Mesendoderm (in vitro differentiated cells): ENCODE measurements at regions not wholly inside any gene's neighbourhood (a gene's known extent, or its start where the extent isn't known, plus 50 kb on each side); places are given as distances from the start of the nearest gene placed in this dataset.

ENCODE experiments used
- DNase-seq: peaks from one replicate; pipeline ENCODE4 v3.0.0; 2013
- H2AK5ac ChIP-seq: 2 replicates; pipeline ENCODE4 v1.6.1; 2013; ENCODE audit warnings: low read length, inconsistent platforms
- H2BK120ac ChIP-seq: 2 replicates; pipeline ENCODE4 v1.6.1; 2013; ENCODE audit warnings: low read depth, mild to moderate bottlenecking, low read length, moderate library complexity, mixed read lengths
- H2BK15ac ChIP-seq: replicated peaks from 2 replicates; pipeline ENCODE4 v1.6.1; 2013; ENCODE audit warnings: low read depth, mild to moderate bottlenecking, moderate library complexity
- H2BK5ac ChIP-seq: 2 replicates; pipeline ENCODE4 v1.6.1; 2013; ENCODE audit warnings: low read length, inconsistent platforms
- H3K18ac ChIP-seq: 2 replicates; pipeline ENCODE4 v1.6.1; 2013; ENCODE audit warnings: mild to moderate bottlenecking, low read length, mixed read lengths
- H3K23ac ChIP-seq: one replicate; pipeline ENCODE4 v1.6.1; 2013; ENCODE audit warnings: low read length
- H3K27ac ChIP-seq: 2 replicates; pipeline ENCODE4 v1.5.1; 2013; ENCODE audit warnings: low read depth, mild to moderate bottlenecking, inconsistent platforms, low read length, moderate library complexity
- H3K27me3 ChIP-seq: 2 replicates; pipeline ENCODE4 v1.6.1; 2013; ENCODE audit warnings: low read length, control low read depth, mild to moderate bottlenecking, inconsistent platforms; ENCODE audit not compliant: insufficient read depth, poor library complexity
- H3K36me3 ChIP-seq: 2 replicates; pipeline ENCODE4 v1.6.1; 2013; ENCODE audit warnings: low read length, inconsistent platforms; ENCODE audit not compliant: control insufficient read depth, insufficient read depth
- H3K4ac ChIP-seq: one replicate; pipeline ENCODE4 v1.6.1; 2013; ENCODE audit warnings: low read depth, mild to moderate bottlenecking, low read length, moderate library complexity
- H3K4me1 ChIP-seq: 2 replicates; pipeline ENCODE4 v1.6.1; 2013; ENCODE audit warnings: low read depth, low read length, inconsistent platforms; ENCODE audit not compliant: control insufficient read depth
- H3K4me2 ChIP-seq: 2 replicates; pipeline ENCODE4 v1.6.1; 2013; ENCODE audit warnings: low read length
- H3K4me3 ChIP-seq: 2 replicates; pipeline ENCODE4 v1.5.1; 2013; ENCODE audit warnings: mild to moderate bottlenecking, low read length
- H3K56ac ChIP-seq: one replicate; pipeline ENCODE4 v1.6.1; 2013; ENCODE audit warnings: low read length
- H3K79me1 ChIP-seq: 2 replicates; pipeline ENCODE4 v1.6.1; 2013; ENCODE audit warnings: low read length, inconsistent platforms
- H3K79me2 ChIP-seq: 2 replicates; pipeline ENCODE4 v1.6.1; 2013; ENCODE audit warnings: mild to moderate bottlenecking, low read length; ENCODE audit not compliant: control insufficient read depth, insufficient read depth
- H3K9ac ChIP-seq: 2 replicates; pipeline ENCODE4 v1.6.1; 2013; ENCODE audit warnings: low read length, inconsistent platforms
- H4K5ac ChIP-seq: one replicate; pipeline ENCODE4 v1.6.1; 2013; ENCODE audit warnings: low read length
- H4K8ac ChIP-seq: one replicate; pipeline ENCODE4 v1.6.1; 2013; ENCODE audit warnings: low read depth, mild to moderate bottlenecking, control low read depth, low read length, moderate library complexity
- WGBS: extraction: QIAGEN DNeasy Blood & Tissue Kit; methylation state at CpG from one replicate; pipeline ENCODE4 v1.1.7; 2013; ENCODE audit warnings: low lambda C conversion rate, missing lambda C conversion rate; ENCODE audit not compliant: insufficient coverage; ENCODE audit errors: extremely low coverage; 5-methylcytosine and 5-hydroxymethylcytosine counted together

DNA sequence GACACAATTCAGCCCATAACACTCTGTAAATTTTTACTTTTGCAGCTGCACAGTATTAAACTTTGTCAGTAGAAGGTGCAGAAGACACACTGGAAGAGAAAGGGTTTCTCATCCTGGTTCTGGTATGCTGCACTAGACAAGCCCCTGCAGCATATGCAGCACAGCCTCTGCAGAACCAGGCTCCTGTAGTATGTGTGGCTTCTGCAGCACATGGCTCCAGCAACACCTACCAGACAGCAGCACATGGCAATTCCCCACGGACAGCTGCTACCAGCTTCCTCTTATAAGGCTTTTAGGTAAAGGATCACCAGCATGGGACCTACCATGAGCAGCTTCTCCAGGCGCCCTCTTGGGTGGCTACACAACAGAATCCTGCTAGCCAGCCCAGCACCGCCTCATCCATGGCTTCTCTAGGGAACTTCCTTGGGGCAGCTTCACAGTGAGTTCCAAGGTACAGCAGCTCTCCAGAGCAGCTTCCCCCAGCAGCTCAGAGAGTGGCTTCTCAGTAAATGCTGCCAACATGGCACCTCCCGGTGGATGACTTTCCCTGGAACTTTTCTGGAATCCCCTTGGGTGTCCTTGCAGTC lies 534.4 kb upstream of the CXADR start:
- H2BK120ac ChIP-seq: no peak overlapping the region
- no peaks in the 10 kb centered on the region for H3K4me1 ChIP-seq
- H3K18ac ChIP-seq: no peak overlapping the region
- H3K4me3 ChIP-seq: no peak overlapping the region
- no peak overlapping the region for H3K4ac ChIP-seq
- no peaks in the 10 kb centered on the region for H3K27me3 ChIP-seq
- H4K8ac ChIP-seq: no peak overlapping the region
- no CpG with 5 or more reads among the region's 4 CpGs for WGBS
- no peak overlapping the region for H2BK5ac ChIP-seq
- H3K27ac ChIP-seq: no peak overlapping the region
- H3K56ac ChIP-seq: no peak overlapping the region
- H2AK5ac ChIP-seq: no peak overlapping the region
- H3K9ac ChIP-seq: no peak overlapping the region
- H3K4me2 ChIP-seq: no peak overlapping the region
- H2BK15ac ChIP-seq: no peak overlapping the region
- H3K79me2 ChIP-seq: no peaks in the 10 kb centered on the region
- H3K23ac ChIP-seq: no peak overlapping the region
- no peak for DNase-seq
- H3K36me3 ChIP-seq: no peaks in the 10 kb centered on the region
- H3K79me1 ChIP-seq: no peaks in the 10 kb centered on the region
- H4K5ac ChIP-seq: no peak overlapping the region

DNA sequence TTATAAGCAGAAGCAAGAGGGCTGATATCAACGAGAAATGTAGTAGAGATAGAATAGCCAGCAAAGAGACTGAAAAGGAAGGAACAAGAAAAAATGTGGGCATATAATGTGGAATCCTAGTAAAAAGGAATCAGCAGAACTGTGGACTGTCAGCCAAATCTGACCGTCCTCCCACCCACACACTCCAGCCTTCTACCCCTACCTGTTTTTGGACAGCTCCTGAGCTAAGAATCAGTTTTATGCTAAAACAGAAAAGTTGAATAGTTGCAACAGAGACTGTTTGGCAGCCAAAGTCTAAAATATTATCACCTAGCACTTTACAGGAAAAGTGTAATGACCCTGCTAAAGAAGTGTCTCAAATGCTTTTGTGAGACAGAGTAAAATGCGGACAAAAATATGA lies 533.3 kb upstream of the CXADR start:
- WGBS: no CpG with 5 or more reads among the region's 3 CpGs
- H3K27me3 ChIP-seq: no peaks in the 10 kb centered on the region
- no peak overlapping the region for H3K56ac ChIP-seq
- H2AK5ac ChIP-seq: no peak overlapping the region
- no peak overlapping the region for H3K4me2 ChIP-seq
- H3K36me3 ChIP-seq: no peaks in the 10 kb centered on the region
- no peak overlapping the region for H4K8ac ChIP-seq
- no peak overlapping the region for H3K18ac ChIP-seq
- H2BK15ac ChIP-seq: no peak overlapping the region
- H4K5ac ChIP-seq: no peak overlapping the region
- H3K4ac ChIP-seq: no peak overlapping the region
- no peaks in the 10 kb centered on the region for H3K79me1 ChIP-seq
- H3K27ac ChIP-seq: no peak overlapping the region
- no peak for DNase-seq
- H2BK120ac ChIP-seq: no peak overlapping the region
- no peaks in the 10 kb centered on the region for H3K4me1 ChIP-seq
- H2BK5ac ChIP-seq: no peak overlapping the region
- no peaks in the 10 kb centered on the region for H3K79me2 ChIP-seq
- H3K23ac ChIP-seq: no peak overlapping the region
- no peak overlapping the region for H3K4me3 ChIP-seq
- H3K9ac ChIP-seq: no peak overlapping the region

DNA sequence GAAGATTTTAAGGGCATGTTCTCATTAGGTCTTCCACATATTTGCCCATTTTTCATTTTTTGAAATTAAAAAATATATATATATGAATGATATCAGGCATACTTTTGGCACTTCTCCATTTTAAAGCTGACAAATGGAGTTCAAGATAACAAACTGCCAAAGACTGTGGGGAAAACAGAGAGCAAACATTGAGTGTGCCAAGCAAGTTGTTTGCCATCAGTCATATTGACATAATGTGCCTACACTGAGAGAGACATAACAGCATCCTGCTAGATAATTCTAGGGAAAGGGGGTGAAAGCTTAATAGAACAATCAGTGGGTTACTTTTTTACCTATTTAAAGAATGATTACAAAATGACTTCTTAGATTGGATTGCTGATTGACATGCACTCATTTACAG lies 529.4 kb upstream of the CXADR start:
- H3K9ac ChIP-seq: no peak overlapping the region
- H3K56ac ChIP-seq: no peak overlapping the region
- no peak for DNase-seq
- H3K4me1 ChIP-seq: no peaks in the 10 kb centered on the region
- no peak overlapping the region for H3K4me2 ChIP-seq
- H2AK5ac ChIP-seq: no peak overlapping the region
- H3K27ac ChIP-seq: no peak overlapping the region
- H3K23ac ChIP-seq: no peak overlapping the region
- H3K79me2 ChIP-seq: no peaks in the 10 kb centered on the region
- no peak overlapping the region for H3K4ac ChIP-seq
- H3K79me1 ChIP-seq: no peaks in the 10 kb centered on the region
- H3K27me3 ChIP-seq: no peaks in the 10 kb centered on the region
- H2BK5ac ChIP-seq: no peak overlapping the region
- H3K18ac ChIP-seq: no peak overlapping the region
- H3K4me3 ChIP-seq: no peak overlapping the region
- no peak overlapping the region for H4K5ac ChIP-seq
- no peak overlapping the region for H2BK120ac ChIP-seq
- no peak overlapping the region for H2BK15ac ChIP-seq
- H3K36me3 ChIP-seq: no peaks in the 10 kb centered on the region
- H4K8ac ChIP-seq: no peak overlapping the region

DNA sequence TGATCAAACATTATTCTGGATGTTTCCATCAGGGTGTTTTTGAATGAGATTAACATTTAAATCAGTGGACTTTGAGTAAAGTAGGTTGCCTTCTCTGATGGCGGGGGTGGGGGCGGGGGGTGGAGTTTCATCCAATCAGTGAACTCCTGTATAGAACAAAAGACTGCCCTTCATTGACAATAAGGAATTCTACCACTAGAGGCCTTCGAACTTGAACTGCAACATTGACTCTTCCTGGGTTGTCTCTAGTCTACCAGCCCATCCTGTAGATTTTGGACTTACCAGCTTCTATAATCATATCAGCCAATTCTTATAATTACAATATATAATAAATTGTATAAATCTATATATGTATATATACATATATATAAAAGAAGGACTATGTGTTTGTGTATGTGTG lies 520.4 kb upstream of the CXADR start:
- Histone ChIP-seq H3K79me2 (no peaks in the 10 kb centered on the region), H2BK5ac (no peak overlapping the region), H4K8ac (no peak overlapping the region), H3K9ac (no peak overlapping the region), H3K27ac (no peak overlapping the region), H4K5ac (no peak overlapping the region), H3K79me1 (no peaks in the 10 kb centered on the region), H3K4me3 (no peak overlapping the region), H3K36me3 (no peaks in the 10 kb centered on the region), H3K56ac (no peak overlapping the region), H3K23ac (no peak overlapping the region), H2AK5ac (no peak overlapping the region), H3K4ac (no peak overlapping the region), H2BK15ac (no peak overlapping the region), H3K27me3 (no peaks in the 10 kb centered on the region), H3K18ac (no peak overlapping the region), H3K4me1 (no peaks in the 10 kb centered on the region), H3K4me2 (no peak overlapping the region), H2BK120ac (no peak overlapping the region)
- peak; percentile 62 for DNase-seq
- no CpG with 5 or more reads among the region's 3 CpGs for WGBS

DNA sequence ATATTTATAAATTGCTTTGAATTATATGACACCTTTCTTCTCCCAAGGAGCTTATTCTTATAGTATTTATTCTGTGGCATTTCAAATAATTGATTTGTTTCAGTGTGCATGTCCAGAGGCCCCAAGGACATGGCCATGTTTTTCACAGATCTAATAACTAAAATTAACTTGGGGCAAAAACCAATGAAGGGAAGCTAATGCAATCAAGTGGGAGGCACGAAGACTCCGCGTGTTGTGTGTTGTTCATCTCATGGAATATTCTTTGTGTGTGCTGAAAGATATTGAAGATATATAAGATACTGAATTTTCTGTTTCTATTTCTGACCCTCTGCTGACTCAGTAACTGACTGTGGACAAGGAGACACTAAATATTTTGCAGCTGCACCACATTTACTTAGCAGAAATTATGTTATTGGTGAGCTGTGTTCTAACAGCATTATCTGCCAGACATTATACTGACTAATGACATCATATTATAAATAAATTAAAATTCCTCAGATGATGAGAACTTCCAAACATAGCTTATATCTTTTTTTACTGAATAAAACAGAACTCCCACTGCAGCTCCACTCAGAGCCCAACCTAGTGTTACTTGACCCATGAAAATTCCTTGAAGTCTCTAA lies 519.3 kb upstream of the CXADR start:
- H3K4me2 ChIP-seq: no peak overlapping the region
- no peak overlapping the region for H4K8ac ChIP-seq
- H3K4me1 ChIP-seq: no peaks in the 10 kb centered on the region
- no peak overlapping the region for H3K4ac ChIP-seq
- WGBS: no CpG with 5 or more reads among the region's 3 CpGs
- H3K36me3 ChIP-seq: no peaks in the 10 kb centered on the region
- no peak overlapping the region for H2BK120ac ChIP-seq
- no peaks in the 10 kb centered on the region for H3K79me1 ChIP-seq
- no peak overlapping the region for H4K5ac ChIP-seq
- H3K4me3 ChIP-seq: no peak overlapping the region
- H2AK5ac ChIP-seq: no peak overlapping the region
- no peak overlapping the region for H2BK15ac ChIP-seq
- H3K56ac ChIP-seq: no peak overlapping the region
- no peak overlapping the region for H2BK5ac ChIP-seq
- DNase-seq: no peak
- H3K27ac ChIP-seq: no peak overlapping the region
- no peaks in the 10 kb centered on the region for H3K79me2 ChIP-seq
- no peak overlapping the region for H3K18ac ChIP-seq
- no peak overlapping the region for H3K23ac ChIP-seq
- no peaks in the 10 kb centered on the region for H3K27me3 ChIP-seq
- H3K9ac ChIP-seq: no peak overlapping the region
